D721Med (cell line): ENCODE measurements at regions not wholly inside any gene's neighbourhood (a gene's known extent, or its start where the extent isn't known, plus 50 kb on each side); places are given as distances from the start of the nearest gene placed in this dataset.
"Not testable (repeated sequence)": the region's sequence is repeated elsewhere in the genome, so short reads cannot be mapped to it uniquely, and the experiment has no call there.

Experiments used
- DNase-seq: peaks from one replicate; pipeline ENCODE4 v3.0.0; 2011; ENCODE audit warnings: low spot score; ENCODE audit not compliant: insufficient read length
- FAIRE-seq: peaks from 2 replicates; lab custom pipeline; 2011; peaks lifted over from hg19 to GRCh38; lab: Jason Lieb, UNC
- TF ChIP-seq, protein P1 (sequence below): IDR thresholded peaks from 2 replicates; pipeline ENCODE4 v1.5.1; 2012; ENCODE audit warnings: mild to moderate bottlenecking, control low read depth; ENCODE audit not compliant: insufficient read depth; ENCODE audit errors: missing control alignments

GRCh38 chr11:42412590-42412989 is 899.2 kb upstream of the API5 start:
- no peak for FAIRE-seq
- DNase-seq = no peak
- TF ChIP-seq, protein P1, sequence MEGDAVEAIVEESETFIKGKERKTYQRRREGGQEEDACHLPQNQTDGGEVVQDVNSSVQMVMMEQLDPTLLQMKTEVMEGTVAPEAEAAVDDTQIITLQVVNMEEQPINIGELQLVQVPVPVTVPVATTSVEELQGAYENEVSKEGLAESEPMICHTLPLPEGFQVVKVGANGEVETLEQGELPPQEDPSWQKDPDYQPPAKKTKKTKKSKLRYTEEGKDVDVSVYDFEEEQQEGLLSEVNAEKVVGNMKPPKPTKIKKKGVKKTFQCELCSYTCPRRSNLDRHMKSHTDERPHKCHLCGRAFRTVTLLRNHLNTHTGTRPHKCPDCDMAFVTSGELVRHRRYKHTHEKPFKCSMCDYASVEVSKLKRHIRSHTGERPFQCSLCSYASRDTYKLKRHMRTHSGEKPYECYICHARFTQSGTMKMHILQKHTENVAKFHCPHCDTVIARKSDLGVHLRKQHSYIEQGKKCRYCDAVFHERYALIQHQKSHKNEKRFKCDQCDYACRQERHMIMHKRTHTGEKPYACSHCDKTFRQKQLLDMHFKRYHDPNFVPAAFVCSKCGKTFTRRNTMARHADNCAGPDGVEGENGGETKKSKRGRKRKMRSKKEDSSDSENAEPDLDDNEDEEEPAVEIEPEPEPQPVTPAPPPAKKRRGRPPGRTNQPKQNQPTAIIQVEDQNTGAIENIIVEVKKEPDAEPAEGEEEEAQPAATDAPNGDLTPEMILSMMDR = no peak

DNA sequence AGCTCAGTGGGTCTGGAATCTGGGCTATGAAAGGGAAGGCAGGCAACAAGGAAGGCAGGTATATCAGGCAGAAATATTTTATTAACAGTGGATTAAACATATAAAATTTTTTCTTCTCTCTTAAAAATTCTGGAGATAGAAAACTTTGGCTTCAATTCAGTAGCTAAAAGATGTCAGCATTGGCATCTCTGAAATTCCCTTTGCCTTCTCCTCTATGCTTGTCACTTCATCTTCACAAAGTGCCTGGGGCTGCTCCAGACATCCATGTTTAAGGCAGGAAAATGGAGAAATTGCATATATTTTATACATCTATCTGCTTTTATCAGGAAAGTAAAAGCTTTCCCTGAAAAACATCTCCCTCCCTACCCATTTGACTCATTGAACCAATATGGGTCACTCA is 894.1 kb upstream of the API5 start:
- DNase-seq (no peak), FAIRE-seq (no peak)
- TF ChIP-seq, protein P1 = no peak

- no peak for DNase-seq
- FAIRE-seq = no peak
- TF ChIP-seq, protein P1 = no peak
Measured at GRCh38 chr11:42422090-42422489, 889.7 kb upstream of the API5 start.

DNA sequence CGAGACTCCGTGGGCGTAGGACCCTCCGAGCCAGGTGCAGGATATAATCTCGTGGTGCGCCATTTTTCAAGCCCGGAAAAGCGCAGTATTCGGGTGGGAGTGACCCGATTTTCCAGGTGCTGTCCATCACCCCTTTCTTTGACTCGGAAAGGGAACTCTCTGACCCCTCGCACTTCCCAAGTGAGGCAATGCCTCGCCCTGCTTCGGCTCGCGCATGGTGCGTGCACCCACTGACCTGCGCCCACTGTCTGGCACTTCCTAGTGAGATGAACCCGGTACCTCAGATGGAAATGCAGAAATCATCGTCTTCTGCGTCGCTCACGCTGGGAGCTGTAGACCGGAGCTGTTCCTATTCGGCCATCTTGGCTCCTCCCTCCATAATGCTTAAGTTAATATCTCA is 876.9 kb upstream of the API5 start:
- DNase-seq, FAIRE-seq: not testable (repeated sequence)

GRCh38 chr11:42444406-42444805 is 867.4 kb upstream of the API5 start:
- no peak for FAIRE-seq
- DNase-seq = no peak
- TF ChIP-seq, protein P1 = no peak

DNA sequence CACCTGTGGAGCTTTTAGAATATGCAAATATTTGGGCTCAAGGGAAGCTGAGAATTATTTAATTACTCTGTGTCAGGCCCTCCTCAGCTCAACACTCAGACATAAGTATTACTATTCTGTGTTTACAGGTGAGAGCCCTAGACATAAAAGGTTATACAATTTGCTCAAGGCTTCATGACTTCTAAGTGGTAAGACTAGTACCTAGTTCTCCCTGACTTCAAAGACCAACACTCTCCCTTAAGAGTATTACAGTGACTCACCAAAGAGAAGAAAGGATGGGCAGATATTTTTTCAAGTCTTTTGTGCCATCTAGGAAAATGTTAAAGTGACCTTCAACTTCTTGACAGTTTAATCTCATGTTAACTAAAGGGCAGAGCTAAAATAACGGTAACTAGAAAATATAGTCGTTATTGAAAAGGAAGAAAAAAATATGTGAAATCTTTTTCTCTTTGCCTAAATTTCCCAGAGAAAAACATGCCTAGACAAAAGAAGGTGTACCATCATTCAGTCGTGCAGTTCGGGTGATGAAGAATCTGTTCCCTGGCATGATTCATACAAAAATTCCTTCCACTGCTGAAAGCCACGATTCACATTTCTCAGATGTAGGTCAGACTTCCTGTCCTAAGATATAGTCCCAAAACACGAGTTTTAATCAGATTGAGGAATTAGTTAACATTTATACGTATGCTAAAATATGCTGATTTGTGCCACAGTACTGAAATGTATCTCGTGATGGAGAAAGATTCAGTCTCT is 849.1 kb upstream of the API5 start:
- TF ChIP-seq, protein P1 = no peak
- no peak for DNase-seq
- no peak for FAIRE-seq

DNA sequence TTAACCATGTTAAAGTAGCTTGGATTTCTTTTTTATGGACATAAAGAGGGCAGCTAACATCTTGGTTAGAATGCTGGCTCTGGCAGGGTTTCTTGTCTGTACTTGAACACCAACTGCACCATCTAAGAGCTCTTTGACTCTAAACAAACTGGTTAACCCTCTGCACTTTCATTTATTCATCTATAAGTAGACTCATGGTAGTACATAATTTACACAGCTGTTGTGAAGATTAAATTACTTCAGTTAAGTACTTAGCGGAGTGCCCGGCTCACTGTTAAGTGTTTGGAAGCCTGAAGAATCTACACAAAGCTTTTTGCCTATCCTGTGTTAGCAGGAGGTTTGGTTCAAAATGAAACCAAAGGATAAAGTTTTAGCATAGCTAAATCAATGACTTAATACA is 846.2 kb upstream of the API5 start:
- TF ChIP-seq, protein P1 = no peak
- no peak for FAIRE-seq
- no peak for DNase-seq
